H1 (cell line): ENCODE measurements at regions not wholly inside any gene's neighbourhood (a gene's known extent, or its start where the extent isn't known, plus 50 kb on each side); places are given as distances from the start of the nearest gene placed in this dataset.

Source experiments
- CTCF ChIA-PET: fragments of 300-600 bp; sonication (Branson Sonifier 250); formaldehyde crosslinking; loops from one replicate; lab custom pipeline; 2021; ENCODE audit not compliant: partially characterized antibody; lab: Charles Lee
- POLR2A ChIA-PET: fragments of 300-600 bp; sonication (Branson Sonifier 250); formaldehyde crosslinking; loops from one replicate; lab custom pipeline; 2021; ENCODE audit warnings: inconsistent platforms; ENCODE audit not compliant: partially characterized antibody; lab: Charles Lee
- DNase-seq, 2 experiments: peaks; one replicate each; pipeline versions ENCODE4 v3.0.0 to v3.0.0-alpha.2; 2010 to 2022; ENCODE audit warnings: low spot score in 2 of 2, low read depth in 1 of 2, mixed read lengths in 1 of 2
- FAIRE-seq: peaks from 2 replicates; lab custom pipeline; 2011; peaks lifted over from hg19 to GRCh38; lab: Jason Lieb, UNC
- H2AFZ ChIP-seq: 2 replicates; pipeline ENCODE4 v1.8.1; 2012; ENCODE audit warnings: low read length, inconsistent platforms
- H2AK5ac ChIP-seq: 2 replicates; pipeline ENCODE4 v1.6.1; 2013; ENCODE audit warnings: low read depth, low read length
- H2BK120ac ChIP-seq: replicated peaks from 2 replicates; pipeline ENCODE3; 2013; ENCODE audit warnings: low read depth, low read length, inconsistent platforms
- H2BK12ac ChIP-seq: 2 replicates; pipeline ENCODE4 v1.6.1; 2013; ENCODE audit warnings: low read depth, low read length
- H2BK15ac ChIP-seq: 2 replicates; pipeline ENCODE4 v1.6.1; 2013; ENCODE audit warnings: low read length
- H2BK20ac ChIP-seq: 2 replicates; pipeline ENCODE4 v1.6.1; 2013; ENCODE audit warnings: low read length
- H2BK5ac ChIP-seq: 2 replicates; pipeline ENCODE4 v1.6.1; 2013; ENCODE audit warnings: low read depth, low read length
- H3K14ac ChIP-seq: 2 replicates; pipeline ENCODE4 v1.6.1; 2013; ENCODE audit warnings: inconsistent platforms; ENCODE audit not compliant: insufficient read length
- H3K18ac ChIP-seq: 2 replicates; pipeline ENCODE4 v1.6.1; 2013; ENCODE audit warnings: low read length; ENCODE audit errors: extremely low read depth
- H3K23ac ChIP-seq: 2 replicates; pipeline ENCODE4 v1.6.1; 2013; ENCODE audit warnings: inconsistent platforms; ENCODE audit not compliant: insufficient read length
- H3K23me2 ChIP-seq: 2 replicates; pipeline ENCODE4 v1.6.1; 2013; ENCODE audit warnings: low read depth, low read length
- H3K27ac ChIP-seq: 2 replicates; pipeline ENCODE4 v1.6.1; 2011; ENCODE audit warnings: low read depth, low read length, inconsistent platforms
- H3K27me3 ChIP-seq, 4 experiments: replicated peaks in 1 of 4; 1 replicate in 1 of 4; 2 replicates in 3 of 4; pipeline versions ENCODE4 v1.6.1 to v1.8.1; 2011 to 2013; ENCODE audit warnings: low read length in 3 of 4, mild to moderate bottlenecking in 3 of 4, inconsistent platforms in 2 of 4, mixed read lengths in 2 of 4, moderate library complexity in 1 of 4; ENCODE audit not compliant: control insufficient read depth in 3 of 4, insufficient read depth in 3 of 4; ENCODE audit errors: extremely low read depth in 1 of 4
- H3K36me3 ChIP-seq, 4 experiments: 2 replicates each; pipeline versions ENCODE4 v1.6.1 to v1.8.1; 2011 to 2013; ENCODE audit warnings: mild to moderate bottlenecking in 4 of 4, low read length in 3 of 4, moderate library complexity in 2 of 4, control low read depth in 1 of 4, inconsistent platforms in 1 of 4; ENCODE audit not compliant: insufficient read depth in 4 of 4, control insufficient read depth in 2 of 4
- H3K4ac ChIP-seq: replicated peaks from 2 replicates; pipeline ENCODE3; 2013; ENCODE audit warnings: low read length, low read depth, mixed read lengths, inconsistent platforms; ENCODE audit not compliant: insufficient read length
- H3K4me1 ChIP-seq, 4 experiments: replicated peaks in 1 of 4; 1 replicate in 1 of 4; 2 replicates in 3 of 4; pipeline versions ENCODE4 v1.6.1 to v1.8.1; 2011 to 2013; ENCODE audit warnings: low read length in 3 of 4, inconsistent platforms in 2 of 4, mixed read lengths in 1 of 4; ENCODE audit not compliant: insufficient read depth in 4 of 4, control insufficient read depth in 3 of 4
- H3K4me2 ChIP-seq, 2 experiments: 2 replicates each; pipeline versions ENCODE4 v1.6.1 to v1.8.1; 2011 to 2013; ENCODE audit warnings: low read depth in 2 of 2, low read length in 2 of 2, control low read depth in 1 of 2, inconsistent platforms in 1 of 2, mild to moderate bottlenecking in 1 of 2; ENCODE audit not compliant: insufficient read depth in 1 of 2
- H3K4me3 ChIP-seq, 4 experiments: fragments of 200-600, 300-600 bp in 1 of 4; sonication (generic), shearing (Covaris generic), sonication (Bioruptor Twin) in 1 of 4; 2 replicates each; pipeline versions ENCODE4 v1.5.1 to v1.8.1; 2011 to 2016; ENCODE audit warnings: low read length in 4 of 4, low read depth in 3 of 4, control low read depth in 2 of 4, inconsistent platforms in 2 of 4, mild to moderate bottlenecking in 2 of 4, mixed read lengths in 1 of 4, moderate library complexity in 1 of 4; ENCODE audit not compliant: insufficient read depth in 2 of 4; ENCODE audit errors: extremely low read depth in 1 of 4
- H3K56ac ChIP-seq: replicated peaks from 2 replicates; pipeline ENCODE3; 2013; ENCODE audit warnings: low read depth, mild to moderate bottlenecking, mixed read lengths, low read length, inconsistent platforms; ENCODE audit not compliant: insufficient read length
- H3K79me1 ChIP-seq: 2 replicates; pipeline ENCODE4 v1.6.1; 2013; ENCODE audit warnings: low read depth, low read length, control low read depth
- H3K79me2 ChIP-seq, 2 experiments: 2 replicates each; pipeline versions ENCODE4 v1.6.1 to v1.8.1; 2012 to 2013; ENCODE audit warnings: low read length in 2 of 2, mild to moderate bottlenecking in 2 of 2, inconsistent platforms in 1 of 2; ENCODE audit not compliant: insufficient read depth in 2 of 2, control insufficient read depth in 1 of 2
- H3K9ac ChIP-seq, 4 experiments: replicated peaks in 1 of 4; 1 replicate in 1 of 4; 2 replicates in 3 of 4; pipeline versions ENCODE4 v1.6.1 to v1.8.1; 2011 to 2013; ENCODE audit warnings: low read depth in 3 of 4, low read length in 3 of 4, control low read depth in 2 of 4, mild to moderate bottlenecking in 2 of 4, moderate library complexity in 2 of 4, inconsistent platforms in 1 of 4; ENCODE audit errors: extremely low read depth in 1 of 4
- H3K9me3 ChIP-seq, 2 experiments: 2 replicates each; pipeline versions ENCODE4 v1.6.1 to v1.8.1; 2012 to 2013; ENCODE audit warnings: mild to moderate bottlenecking in 2 of 2, moderate library complexity in 2 of 2, control low read depth in 1 of 2, inconsistent platforms in 1 of 2, low read depth in 1 of 2, low read length in 1 of 2, mixed read lengths in 1 of 2; ENCODE audit not compliant: insufficient read depth in 2 of 2
- H4K20me1 ChIP-seq, 2 experiments: replicated peaks in 1 of 2; 2 replicates each; pipeline versions ENCODE3 to v1.8.1; 2011 to 2013; ENCODE audit warnings: inconsistent platforms in 2 of 2, low read length in 2 of 2, mild to moderate bottlenecking in 1 of 2; ENCODE audit not compliant: insufficient read depth in 2 of 2, control insufficient read depth in 1 of 2
- H4K5ac ChIP-seq: 2 replicates; pipeline ENCODE4 v1.6.1; 2013; ENCODE audit warnings: low read length, low read depth, mixed read lengths, inconsistent platforms; ENCODE audit not compliant: insufficient read length
- H4K8ac ChIP-seq: 2 replicates; pipeline ENCODE4 v1.8.0; 2013; ENCODE audit warnings: mild to moderate bottlenecking, moderate library complexity, low read length, inconsistent platforms; ENCODE audit not compliant: insufficient read depth; ENCODE audit errors: extremely low read depth
- H4K91ac ChIP-seq: replicated peaks from 2 replicates; pipeline ENCODE3; 2013; ENCODE audit warnings: low read length, mixed read lengths, inconsistent platforms; ENCODE audit not compliant: insufficient read length
- MAFK ChIP-seq: IDR thresholded peaks from 2 replicates; pipeline ENCODE4 v1.6.1; 2012; ENCODE audit warnings: low read depth, mild to moderate bottlenecking, improper control_type of control experiment, low read length
- RBBP5 ChIP-seq: IDR thresholded peaks from 2 replicates; pipeline ENCODE4 v1.7.1; 2012; ENCODE audit warnings: low read depth, mild to moderate bottlenecking, inconsistent platforms, low read length, moderate library complexity, borderline replicate concordance
- WGBS, 2 experiments: shearing (Covaris generic) in 1 of 2; methylation state at CpG; one replicate each; pipeline versions ENCODE4 v1.1.6 to v1.1.7; 2013 to 2015; ENCODE audit warnings: low lambda C conversion rate in 2 of 2, mixed read lengths in 2 of 2, inconsistent platforms in 1 of 2, low coverage in 1 of 2, missing lambda C conversion rate in 1 of 2; ENCODE audit not compliant: insufficient replicate concordance in 2 of 2, insufficient coverage in 1 of 2, insufficient read length in 1 of 2; ENCODE audit errors: extremely low coverage in 1 of 2, missing lambda C conversion rate in 1 of 2; 5-methylcytosine and 5-hydroxymethylcytosine counted together

DNA sequence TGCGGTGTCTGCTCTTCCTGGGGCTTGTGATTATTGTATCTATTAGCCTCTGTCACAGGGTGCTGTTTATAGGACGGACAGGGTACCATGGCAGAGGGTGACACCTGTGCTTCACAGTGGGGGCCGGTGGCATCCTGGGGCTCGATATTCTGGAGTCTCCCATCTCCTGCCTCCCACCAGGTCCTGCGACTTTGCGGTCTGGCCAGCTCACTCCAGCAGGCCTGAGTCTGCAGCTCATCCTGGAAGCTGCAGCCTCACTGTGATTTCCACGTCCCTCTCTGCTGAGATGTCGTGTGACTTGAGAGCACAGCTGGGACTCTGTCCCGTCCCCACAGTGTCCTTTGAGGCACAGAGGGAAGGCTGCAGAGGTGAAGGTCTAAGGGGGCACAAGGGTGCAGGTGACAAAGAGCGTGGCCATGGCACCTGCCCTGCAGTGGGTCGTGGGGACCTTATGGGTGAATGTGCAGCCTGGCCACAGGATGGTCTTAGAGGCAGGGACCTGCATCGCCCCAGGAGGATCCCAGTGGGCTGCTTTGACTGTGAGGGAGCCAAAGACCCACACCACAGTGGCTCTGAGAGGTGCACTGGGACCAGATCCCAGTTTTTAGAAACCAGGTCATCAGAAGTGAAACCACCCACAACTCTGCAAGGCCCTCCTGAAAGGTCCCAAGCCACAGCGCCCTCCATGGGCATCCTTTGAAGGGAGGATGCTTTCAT is 172.8 kb downstream of the KLF13 start:
- H3K36me3 ChIP-seq: no peaks in the 10 kb centered on the region
- no peaks in the 10 kb centered on the region for H4K20me1 ChIP-seq
- no peaks in the 10 kb centered on the region for H3K4me1 ChIP-seq
- H2BK12ac ChIP-seq: no peak overlapping the region
- POLR2A ChIA-PET: no interaction called here
- H2BK120ac ChIP-seq: no peak overlapping the region
- no peak overlapping the region for H4K5ac ChIP-seq
- H3K79me1 ChIP-seq: no peaks in the 10 kb centered on the region
- CTCF ChIA-PET: interaction anchor here (0.6 to 4.3 kb wide), 10 partner anchors 8 to 475 kb away, joined by 3 to 44 read pairs (median 3); no protein-coding TSS in a partner anchor
- no peak for FAIRE-seq
- H3K4ac ChIP-seq: no peak overlapping the region
- peak overlapping the region; percentile 17; the same call in 1 of the 2 replicates for H4K8ac ChIP-seq
- no peak overlapping the region for H3K23ac ChIP-seq
- H3K18ac ChIP-seq: no peak overlapping the region
- no peak overlapping the region for H2BK20ac ChIP-seq
- no peaks in the 10 kb centered on the region for H3K27me3 ChIP-seq
- 81% methylated on average over 13 of the region's 13 CpGs; no CpG with 5 or more reads in 1 of the 2 experiments for WGBS, 2 experiments
- no peak overlapping the region for H2AK5ac ChIP-seq
- H3K4me3 ChIP-seq: no peak overlapping the region
- H2BK15ac ChIP-seq: no peak overlapping the region
- no peak for DNase-seq
- no peak overlapping the region for H3K56ac ChIP-seq
- no peak overlapping the region for H3K27ac ChIP-seq
- H2BK5ac ChIP-seq: no peak overlapping the region
- H3K9me3 ChIP-seq: no peaks in the 10 kb centered on the region
- no peak overlapping the region for H3K4me2 ChIP-seq
- no peak overlapping the region for H4K91ac ChIP-seq
- no peaks in the 10 kb centered on the region for H3K23me2 ChIP-seq
- no peak overlapping the region for H3K14ac ChIP-seq
- no peaks in the 10 kb centered on the region for H3K79me2 ChIP-seq
- no peak overlapping the region for H3K9ac ChIP-seq
- H2AFZ ChIP-seq: no peak overlapping the region
- TF ChIP-seq MAFK (no peak), RBBP5 (no peak)
